Renal cortex interstitium (tissue), 11 donors: ENCODE measurements at regions not wholly inside any gene's neighbourhood (a gene's known extent, or its start where the extent isn't known, plus 50 kb on each side); places are given as distances from the start of the nearest gene placed in this dataset.
A peak's percentile ranks its signal among the peaks of the same experiment; 100 is the strongest.
"Not testable (repeated sequence)": the region's sequence is repeated elsewhere in the genome, so short reads cannot be mapped to it uniquely, and the experiment has no call there.

ENCODE experiments used
- DNase-seq, 11 donors: peaks; one replicate each; pipeline ENCODE4 v3.0.0-alpha.2; 2013; ENCODE audit warnings: low read depth in 9 of 11, low spot score in 4 of 11; ENCODE audit errors: extremely low read depth in 1 of 11

DNA sequence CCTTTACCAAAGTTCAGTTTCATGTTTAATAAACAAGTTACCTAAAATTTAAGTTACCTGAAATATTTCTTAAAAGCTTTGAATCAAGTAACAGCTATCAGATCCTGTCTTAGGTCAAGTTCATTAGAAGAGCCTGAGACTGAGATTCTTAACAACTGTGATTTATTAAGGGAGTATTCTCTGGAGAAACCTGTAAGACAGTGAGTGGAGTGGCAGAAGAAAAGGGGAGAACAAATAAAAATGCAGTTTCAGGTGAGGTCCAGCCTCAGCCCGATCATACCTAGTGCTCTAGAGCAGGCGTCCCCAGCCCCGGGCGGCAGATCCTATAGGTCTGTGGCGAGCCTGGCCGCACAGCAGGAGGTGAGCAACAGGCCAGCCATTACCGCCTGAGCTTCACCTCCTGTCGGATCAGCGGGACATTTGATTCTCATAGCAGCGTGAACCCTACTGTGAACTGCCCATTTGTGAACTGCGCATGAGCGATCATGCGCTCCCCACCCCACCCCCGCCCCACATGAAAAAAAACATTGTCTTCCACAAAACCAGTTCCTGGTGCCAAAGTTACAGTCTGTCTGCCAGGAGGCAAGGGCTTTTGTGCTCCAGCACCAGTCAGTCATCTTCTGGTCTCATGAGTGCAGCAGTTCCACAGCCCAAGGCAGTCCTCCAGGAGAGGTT is 59.2 kb upstream of the ADGRB3 start:
- DNase-seq = peak in 9 of 11 donors; percentile 20 to 54 (median 39)

DNA sequence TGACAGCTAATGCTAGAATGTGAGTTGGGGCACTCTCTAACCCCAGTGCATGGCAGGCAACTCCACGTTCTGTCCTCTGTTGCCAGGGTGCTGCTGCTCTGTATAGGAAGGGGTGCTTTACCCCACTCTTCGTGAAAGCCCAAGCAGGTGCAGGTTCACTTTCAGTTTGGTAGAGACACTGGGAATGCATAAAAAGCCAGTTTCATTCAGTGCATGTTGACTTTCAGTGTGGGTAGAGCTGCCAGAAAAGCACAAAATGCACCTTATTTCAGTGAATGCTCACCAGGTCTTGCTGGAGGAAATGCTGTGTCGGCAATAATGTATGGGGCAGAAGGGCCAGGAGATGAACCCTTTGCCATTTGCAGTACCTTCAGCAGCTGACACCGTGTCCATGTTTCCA is 62.1 kb upstream of the ADGRB3 start:
- DNase-seq = no peak

DNA sequence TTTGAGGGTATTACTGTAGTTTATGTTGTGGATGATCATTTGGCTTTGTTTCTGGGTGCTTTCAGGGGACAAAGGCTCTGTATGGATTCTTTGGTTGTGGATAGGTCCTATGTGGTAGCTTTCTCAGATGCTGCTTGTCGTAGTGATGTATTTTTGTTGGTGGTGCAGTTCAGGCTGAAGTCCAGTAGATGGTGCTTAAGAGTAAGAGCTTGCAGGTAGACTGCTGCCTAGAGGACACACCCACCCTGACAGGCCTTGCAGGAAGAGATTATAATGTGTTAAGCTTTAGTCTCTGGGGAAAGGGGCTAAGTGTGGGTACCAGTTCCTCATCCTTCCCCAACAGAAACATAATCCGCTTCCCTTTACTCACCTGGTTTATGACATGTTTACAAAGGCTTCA is 62.6 kb upstream of the ADGRB3 start:
- DNase-seq = peak in 1 of 11 donors; percentile 5

DNA sequence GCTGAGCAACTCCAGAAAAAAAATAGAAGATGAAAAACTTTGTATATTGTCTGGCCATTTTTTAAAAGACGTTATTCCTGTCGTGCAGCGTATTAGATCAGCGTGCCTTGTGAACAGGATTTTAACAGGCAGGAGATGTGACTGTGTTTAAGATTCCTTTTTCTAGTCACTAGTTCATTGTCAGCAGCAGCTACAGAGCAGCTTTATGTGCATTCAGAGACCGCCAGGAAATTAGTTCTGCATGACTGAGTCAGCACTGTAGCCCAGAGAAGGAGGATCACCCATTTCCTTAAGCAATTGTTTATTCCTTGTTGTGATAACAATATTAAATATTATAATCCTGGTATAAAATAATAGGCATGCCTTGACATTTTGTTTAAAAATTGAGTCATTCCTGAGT is 75.4 kb upstream of the ADGRB3 start:
- peak in 3 of 11 donors; percentile 5 to 11 (median 9) for DNase-seq

DNA sequence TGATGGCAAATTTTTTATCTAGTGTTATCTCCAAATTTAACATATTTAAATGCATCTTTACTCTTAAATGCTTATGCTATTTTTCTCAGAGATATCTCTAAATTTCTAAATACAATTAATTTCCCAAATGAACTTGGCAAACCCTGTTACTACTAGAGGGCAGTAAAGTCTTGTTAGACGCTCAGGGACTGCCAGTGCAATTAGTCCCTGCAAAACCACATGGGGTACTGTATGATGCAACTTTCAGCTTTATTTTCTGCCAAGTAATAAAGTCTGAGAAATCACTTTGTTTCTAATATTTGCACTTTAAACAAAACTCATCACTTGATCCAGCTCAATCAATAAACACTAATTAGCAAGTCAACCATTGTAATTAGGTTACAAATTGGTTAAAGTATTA is 76.0 kb upstream of the ADGRB3 start:
- peak in 2 of 11 donors; percentile 1 to 2 for DNase-seq

DNA sequence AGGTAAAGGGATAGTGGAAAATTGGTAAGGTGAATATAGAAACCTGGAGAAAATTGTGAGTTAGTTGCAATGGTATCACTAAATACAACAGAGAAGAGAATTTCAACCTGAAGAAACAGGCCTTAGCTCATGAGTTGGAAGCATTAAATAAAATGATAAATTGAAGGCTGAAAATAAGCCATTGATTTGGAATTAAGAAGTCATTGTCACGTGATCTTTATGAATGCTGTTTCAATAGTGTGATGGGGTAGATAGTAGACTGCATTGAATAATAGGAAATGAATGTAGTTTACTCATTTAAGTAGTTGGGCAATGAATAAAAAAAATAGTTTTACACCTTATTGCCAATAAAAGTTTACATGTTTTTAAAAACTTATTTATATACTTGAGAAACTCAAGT is 88.5 kb upstream of the ADGRB3 start:
- DNase-seq = no peak

DNA sequence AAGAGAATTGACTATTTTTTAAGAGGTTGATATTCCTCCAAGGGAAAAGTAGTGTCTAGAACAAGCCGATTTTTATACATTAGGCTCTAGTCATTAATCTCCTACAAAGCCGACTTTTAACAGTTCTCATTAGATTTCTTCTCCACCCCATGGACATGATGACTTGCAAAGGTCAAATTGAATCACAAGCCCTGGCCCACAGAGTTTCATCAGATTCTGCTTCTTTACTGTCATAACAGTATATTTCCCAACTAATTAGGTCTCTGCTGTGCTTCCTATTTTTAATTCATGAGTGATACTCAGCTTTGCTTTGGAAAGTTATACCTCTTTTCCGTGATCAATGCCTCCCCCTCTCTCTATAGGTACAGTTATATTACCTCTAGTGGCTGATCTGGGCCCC is 90.6 kb upstream of the ADGRB3 start:
- DNase-seq = no peak

DNA sequence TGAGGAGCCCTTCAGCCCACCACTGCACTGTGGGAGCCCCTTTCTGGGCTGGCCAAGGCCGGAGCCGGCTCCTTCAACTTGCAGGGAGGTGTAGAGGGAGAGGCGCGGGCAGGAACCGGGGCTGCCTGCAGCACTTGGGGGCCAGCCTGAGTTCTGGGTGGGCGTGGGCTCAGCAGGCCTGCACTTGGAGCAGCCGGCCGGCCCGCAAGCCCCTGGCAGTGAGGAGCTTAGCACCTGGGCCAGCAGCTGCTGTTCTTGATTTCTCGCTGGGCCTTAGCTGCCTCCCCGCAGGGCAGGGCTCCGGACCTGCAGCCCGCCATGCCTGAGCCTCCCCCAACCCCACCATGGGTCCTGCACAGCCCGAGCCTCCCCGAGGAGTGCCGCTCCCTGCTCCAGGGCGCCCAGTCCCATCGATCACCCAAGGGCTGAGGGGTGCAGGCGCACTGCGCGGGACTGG is 101.7 kb upstream of the ADGRB3 start:
- DNase-seq = no peak

DNA sequence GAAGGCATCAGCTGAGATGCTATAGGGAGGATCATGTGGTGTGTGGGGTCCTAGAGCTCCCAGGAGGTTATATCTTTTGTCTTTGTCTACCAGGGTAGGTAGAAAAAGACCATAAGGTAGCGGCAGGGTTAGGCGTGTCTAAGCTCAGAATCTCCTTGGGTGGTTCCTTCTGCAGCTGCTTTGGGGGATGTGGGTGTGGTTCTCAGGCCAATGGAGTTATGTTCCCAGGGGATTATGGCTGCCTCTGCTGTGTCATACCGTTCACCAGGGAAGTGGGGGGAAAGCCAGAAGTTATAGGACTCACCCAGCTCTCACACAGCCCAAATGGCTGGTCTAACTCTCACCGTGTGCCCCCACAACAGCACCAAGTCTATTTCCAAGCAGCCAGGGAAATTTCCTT is 107.4 kb upstream of the ADGRB3 start:
- DNase-seq = no peak

DNA sequence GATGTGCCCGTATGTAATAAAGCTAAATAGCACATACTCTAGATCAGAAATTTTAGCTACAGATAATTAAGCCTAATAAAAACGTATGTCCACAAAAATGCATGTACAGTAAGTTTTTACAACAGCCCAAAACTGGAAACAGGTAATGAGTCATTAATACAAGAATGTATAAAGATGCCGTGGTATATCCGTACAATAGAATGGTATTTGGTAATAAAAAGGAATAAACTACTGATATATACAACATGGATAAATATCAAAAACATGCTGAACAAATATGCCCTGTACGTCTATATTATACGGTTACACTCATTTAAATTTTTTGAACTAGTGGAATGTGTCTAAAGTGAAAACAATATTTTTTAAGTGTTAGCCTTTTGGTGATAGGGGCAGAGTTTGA is 128.2 kb upstream of the ADGRB3 start:
- no peak for DNase-seq

DNA sequence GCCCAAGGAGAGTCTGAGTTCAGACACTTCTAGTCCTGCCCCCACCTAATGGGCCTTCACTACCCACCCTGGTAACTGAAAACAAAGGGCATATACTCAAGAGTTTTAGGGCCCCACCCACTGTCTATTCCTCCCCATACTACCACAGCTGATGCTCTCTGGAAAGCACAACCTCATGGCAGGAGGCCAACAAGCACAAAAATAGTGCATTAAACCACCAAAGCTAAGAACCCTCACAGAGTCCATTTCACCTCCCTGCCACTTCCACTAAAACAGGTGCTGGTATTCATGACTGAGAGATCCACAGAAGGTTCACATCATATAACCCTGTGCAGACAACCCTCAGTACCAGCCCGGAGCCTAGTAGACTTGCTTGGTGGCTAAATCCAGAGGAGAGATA is 132.1 kb upstream of the ADGRB3 start:
- no peak for DNase-seq

DNA sequence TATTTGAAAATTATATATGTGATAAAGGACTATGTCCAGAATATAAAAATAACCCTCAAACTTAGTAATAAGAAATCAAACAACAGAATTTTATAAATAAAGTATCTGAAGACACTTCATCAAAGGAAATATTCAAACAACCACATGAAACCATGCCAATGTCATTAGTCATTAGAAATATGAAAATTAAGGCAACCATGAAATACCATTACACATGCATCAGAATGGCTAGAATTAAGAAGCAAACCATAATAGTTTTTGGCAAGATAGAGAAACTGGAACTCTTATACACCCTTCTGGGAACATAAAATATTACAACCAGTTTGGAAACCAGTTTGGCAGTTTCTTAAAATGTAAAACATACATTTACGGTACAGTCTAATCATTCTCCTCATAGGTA is 137.2 kb upstream of the ADGRB3 start:
- DNase-seq = no peak

DNA sequence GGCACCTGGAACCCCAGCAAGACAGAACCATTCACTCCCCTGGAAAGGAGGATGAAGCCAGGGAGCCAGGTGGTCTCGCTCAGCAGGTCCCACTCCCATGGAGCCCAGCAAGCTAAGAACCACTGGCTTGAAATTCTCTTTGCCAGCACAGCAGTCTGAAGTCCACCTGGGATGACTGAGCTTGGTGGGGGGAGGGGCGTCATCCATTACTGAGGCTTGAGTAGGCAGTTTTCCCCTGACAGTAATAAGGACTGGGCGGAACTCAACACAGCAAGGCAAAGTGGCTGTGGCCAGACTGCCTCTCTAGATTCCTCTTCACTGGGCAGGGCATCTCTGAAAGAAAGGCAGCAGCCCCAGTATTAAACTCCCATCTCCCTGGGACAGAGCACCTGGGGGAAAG is 140.2 kb upstream of the ADGRB3 start:
- DNase-seq = not testable (repeated sequence)

DNA sequence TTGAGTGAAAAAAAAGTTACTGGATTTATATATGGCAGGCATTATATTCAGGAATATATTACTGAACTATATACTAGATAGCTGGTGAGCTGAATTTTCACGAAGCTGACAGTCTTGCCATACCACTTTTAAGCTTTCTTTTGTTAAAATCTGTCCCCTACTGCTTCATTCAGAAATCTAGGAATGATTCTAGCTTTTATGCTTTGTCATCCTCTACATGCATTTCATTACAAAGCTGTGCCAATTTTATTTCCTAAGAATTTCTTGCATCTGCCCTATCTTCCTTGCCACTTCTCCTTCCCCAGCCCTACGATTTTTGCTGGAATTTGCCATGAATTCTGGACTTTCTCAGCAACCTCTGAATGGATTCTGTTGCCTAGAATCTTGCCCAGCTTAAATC is 158.5 kb upstream of the ADGRB3 start:
- no peak for DNase-seq

DNA sequence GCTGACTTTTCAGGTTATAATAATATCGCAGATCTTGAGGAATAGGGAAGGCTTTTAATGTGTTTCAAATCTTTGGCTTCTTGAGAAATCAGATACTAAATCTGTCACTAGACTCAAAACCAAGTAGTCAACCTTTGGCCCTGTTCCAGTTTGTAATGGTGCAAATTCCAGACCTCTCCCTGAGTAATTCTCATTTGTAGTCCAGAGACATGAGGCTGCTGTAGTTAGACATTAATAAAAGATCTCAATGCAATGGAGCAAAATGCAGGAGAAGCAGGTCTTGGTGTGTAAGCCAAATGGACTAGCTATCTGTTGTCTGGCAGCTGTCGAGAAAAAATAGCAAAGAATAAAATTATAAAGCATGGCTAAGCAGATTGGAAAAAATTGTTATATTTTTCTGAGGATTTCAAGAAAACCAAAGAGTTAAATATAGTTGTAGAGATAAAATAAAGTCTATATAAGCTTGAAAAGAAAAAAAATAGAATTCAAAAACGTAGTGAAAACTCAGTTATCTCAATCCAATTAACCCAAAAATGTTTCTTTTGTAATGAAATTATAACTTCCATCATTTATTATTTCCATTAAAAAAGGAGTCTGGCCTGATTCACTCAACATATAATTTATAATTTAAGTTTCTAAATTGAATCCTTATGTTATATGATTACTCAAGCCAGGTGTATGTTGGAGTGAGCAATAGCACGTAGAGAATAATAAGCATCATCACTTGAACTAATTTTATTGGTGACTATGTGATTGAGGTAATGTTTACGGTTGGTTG is 161.5 kb upstream of the ADGRB3 start:
- peak in 5 of 11 donors; percentile 1 to 41 (median 4) for DNase-seq

DNA sequence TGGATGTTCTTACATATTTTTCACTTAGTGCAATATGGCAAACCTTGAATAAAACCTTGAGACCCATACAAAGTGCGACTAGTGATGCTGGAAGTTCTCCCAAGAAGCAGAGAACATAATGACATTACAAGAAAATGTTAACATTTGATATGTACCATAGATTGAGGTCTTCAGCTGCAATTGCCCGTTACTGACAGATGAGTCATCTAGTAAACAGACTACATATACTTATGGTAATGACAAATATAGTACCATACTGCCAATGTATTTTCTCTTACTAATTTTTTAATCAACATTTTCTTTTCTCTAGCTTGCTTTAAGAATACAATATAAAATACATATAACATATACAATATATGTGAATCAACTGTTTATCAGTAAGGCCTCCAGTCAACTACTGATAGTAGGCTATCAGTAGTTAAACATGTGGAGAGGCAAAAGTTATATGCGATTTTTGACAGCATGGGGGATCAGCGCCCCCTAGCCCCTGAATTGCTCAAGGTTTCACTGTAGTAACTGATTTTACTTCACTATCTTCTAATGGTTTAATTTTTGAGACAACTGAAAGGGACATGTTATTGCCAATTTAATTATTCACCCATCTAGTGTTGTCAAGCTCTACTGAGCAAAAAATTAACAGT is 166.7 kb upstream of the ADGRB3 start:
- no peak for DNase-seq

DNA sequence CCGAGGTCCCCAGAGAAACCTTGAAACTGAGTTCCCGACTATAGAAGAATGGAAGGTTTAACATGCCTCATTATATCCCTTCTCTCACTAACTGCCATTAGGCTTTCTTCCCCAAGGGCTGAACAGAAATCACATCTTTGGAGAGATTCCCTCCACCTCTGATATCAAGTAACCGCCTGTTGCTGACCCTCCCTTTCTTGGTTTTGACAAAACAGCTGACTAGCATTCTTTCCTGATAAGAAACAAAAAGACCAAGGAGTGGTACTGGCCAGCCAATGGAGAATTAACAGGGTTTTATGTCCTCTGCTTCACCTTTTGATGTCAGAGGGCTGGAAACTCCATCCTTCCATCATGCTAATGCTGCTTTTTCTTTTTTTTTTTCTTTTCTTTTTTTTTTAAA is 176.6 kb upstream of the ADGRB3 start:
- DNase-seq = no peak

DNA sequence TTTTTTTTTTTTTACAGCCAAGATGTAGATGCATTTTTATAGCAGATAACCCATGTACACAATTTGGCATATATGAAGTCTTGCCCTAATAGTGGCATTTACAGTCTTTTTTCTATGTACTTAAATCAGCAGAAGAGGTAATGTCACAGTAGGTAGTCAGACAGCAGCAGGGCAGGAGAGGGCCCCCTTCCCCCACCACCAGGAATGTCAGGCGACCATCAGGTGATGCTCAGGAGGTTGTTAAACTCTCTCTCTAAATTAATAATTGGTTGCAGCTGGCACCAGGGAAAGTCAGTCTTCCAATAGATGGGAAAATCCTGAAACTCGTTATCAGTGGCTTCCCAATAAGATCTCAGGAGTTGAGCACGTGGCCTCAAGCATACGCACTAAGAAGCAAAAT is 188.0 kb upstream of the ADGRB3 start:
- no peak for DNase-seq

DNA sequence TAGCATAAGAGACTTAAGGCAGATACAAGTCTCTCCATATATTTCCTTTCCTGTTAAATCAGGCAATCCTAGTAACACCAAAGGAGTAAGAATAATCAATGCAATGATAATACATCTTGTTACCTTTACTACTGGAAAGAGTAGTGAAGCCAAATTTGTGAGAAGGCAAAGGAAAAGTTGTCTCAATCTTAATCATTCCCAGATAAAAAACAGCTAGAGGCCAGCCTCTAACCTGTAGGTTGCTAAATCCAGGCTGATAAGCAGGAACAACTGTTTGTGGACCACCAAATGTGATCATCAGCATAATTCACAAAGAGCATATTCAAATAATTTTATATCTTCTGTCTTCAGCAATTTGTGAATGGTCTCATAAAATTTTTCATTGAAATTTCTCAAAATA is 189.2 kb upstream of the ADGRB3 start:
- DNase-seq = no peak

DNA sequence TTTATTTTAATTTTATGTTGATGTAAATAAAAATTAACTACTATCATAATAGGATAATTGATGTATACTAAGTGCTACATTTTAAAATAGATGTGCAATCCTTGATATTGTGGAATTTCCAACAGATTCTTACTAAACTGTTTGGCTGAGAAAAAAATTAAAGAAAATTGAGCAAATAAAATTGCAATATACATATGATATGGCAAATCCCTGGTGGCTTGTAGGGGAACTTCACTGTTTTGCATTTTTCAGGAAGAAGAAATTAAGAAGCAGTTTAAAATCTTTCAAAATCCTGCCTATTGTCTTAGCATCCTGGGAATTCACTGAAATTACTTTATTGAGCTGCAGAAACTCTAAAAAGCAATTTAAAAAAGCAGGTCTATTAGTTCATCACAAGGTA is 191.4 kb upstream of the ADGRB3 start:
- DNase-seq = no peak
